AG10803 (cell line): ENCODE measurements at regions not wholly inside any gene's neighbourhood (a gene's known extent, or its start where the extent isn't known, plus 50 kb on each side); places are given as distances from the start of the nearest gene placed in this dataset.

ENCODE experiments used
- DNase-seq: peaks from one replicate; pipeline ENCODE4 v3.0.0; 2010; ENCODE audit warnings: low read depth
- H3K4me3 ChIP-seq: 2 replicates; pipeline ENCODE4 v1.5.1; 2011; ENCODE audit warnings: mild to moderate bottlenecking, low read length, control low read depth
- CTCF ChIP-seq: conservative IDR thresholded peaks from 2 replicates; pipeline ENCODE4 v1.5.1; 2011; ENCODE audit warnings: mild to moderate bottlenecking, low read length, control low read depth, inconsistent platforms

- TF ChIP-seq CTCF = no peak
- DNase-seq = peak; percentile 22
- H3K4me3 ChIP-seq = no peak overlapping the region
Observed at GRCh38 chr2:8089596-8089995, 592.3 kb upstream of the ID2 start.

- DNase-seq = peak; percentile 89
Observed at GRCh38 chr2:8090748-8091700, 590.8 kb upstream of the ID2 start.

DNA sequence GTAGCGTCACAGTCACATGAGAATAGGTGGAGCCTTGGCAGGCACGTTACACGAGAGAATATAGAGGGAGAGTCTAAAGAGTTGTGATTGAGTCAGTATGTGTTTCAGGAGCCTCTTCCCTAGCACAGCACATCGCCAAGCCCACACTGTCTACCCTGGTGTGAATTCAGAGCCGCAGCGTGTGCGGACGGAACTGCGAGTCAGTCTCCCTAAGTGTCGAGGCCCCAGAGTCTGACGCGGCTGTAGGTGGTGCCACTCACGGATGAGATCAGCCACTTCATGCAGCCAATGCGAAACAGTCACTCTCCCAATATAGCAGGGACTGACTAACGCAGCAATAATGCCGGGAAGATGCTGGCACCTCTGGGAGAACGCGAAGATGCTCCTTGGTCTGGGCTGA, 587.3 kb upstream of the ID2 start:
- no peak for TF ChIP-seq CTCF
- peak; percentile 13 for DNase-seq
- no peak overlapping the region for H3K4me3 ChIP-seq

More at GRCh38 chr2:8090748-8091700, 590.8 kb upstream of the ID2 start:
- H3K4me3 ChIP-seq = no peak overlapping the region
- TF ChIP-seq CTCF = no peak

DNA sequence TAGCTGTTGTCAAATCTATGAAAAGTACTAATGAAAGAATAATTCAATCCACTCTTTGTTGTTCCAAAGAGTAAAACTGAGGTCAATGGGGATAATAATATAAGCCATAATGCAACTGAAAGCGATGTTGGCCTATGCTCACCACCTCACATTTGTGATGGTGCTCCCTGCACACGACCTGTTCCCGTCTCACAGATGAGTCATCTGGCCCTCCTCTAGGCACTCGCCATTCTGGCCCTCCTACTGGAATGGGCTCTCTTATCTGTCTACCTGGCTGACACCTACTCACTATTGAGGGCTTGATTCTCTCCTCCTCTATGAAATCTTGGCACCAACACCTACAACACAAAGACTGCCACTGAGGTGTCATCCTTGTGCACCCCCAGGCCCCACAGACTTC, 585.9 kb upstream of the ID2 start:
- TF ChIP-seq CTCF = no peak
- DNase-seq = no peak
- no peak overlapping the region for H3K4me3 ChIP-seq

GRCh38 chr2:8096484-8096883, 585.4 kb upstream of the ID2 start:
- no peak for DNase-seq
- H3K4me3 ChIP-seq = no peak overlapping the region
- no peak for TF ChIP-seq CTCF

DNA sequence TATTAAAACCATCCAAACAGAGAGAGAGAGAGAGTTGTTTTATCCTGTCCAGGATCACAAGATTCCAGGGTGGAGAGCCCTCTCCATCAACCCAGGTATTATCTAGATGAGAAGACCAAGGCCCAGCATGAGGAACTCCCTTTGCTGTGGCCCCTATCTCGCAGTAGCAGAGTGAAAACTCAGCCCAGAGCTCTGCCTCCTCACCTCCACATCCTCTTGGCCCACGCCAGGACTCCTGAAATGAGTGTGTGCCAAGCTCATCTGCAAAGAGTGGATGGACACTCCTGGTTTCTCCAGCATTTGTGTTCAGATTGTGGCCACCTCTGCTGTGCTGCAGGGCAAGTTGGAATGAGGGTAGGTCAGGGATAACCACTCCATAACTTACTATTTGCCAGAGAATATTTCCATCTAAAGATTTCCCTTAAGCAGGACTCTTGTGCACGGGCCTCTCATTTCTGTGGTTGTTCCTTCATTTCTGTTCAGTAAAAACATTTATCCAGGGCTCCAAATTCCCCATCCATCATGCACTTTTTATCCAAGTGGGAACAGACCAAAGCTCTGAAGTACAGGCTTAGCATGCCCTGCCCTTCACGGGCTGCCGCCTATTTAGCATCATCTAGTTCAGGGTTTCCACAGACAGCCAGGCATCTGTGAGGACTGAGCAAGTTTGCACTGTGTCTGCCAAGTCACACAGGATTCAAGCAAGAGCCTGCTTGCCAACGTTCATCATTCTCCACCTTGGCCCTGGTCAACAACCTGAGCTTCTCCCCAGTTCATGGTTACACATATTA, 583.2 kb upstream of the ID2 start:
- DNase-seq = peak; percentile 23
- no peak overlapping the region for H3K4me3 ChIP-seq
- no peak for TF ChIP-seq CTCF
